Stomach (tissue), 8 donors: ENCODE measurements at regions not wholly inside any gene's neighbourhood (a gene's known extent, or its start where the extent isn't known, plus 50 kb on each side); places are given as distances from the start of the nearest gene placed in this dataset.
"Not testable (repeated sequence)": the region's sequence is repeated elsewhere in the genome, so short reads cannot be mapped to it uniquely, and the experiment has no call there.

Experiments used
- DNase-seq, 2 donors: peaks; one replicate each; pipeline versions ENCODE4 v3.0.0 to v3.0.0-alpha.2; 2013 to 2019
- H3K27ac ChIP-seq, 5 donors: fragments of 200-600 bp in 4 of 5; sonication (generic) in 4 of 5; one replicate each; pipeline ENCODE4 v1.5.1; 2013 to 2019; ENCODE audit warnings: mild to moderate bottlenecking in 1 of 5, moderate library complexity in 1 of 5
- H3K27me3 ChIP-seq, 3 donors: fragments of 200-600 bp; sonication (generic); one replicate each; pipeline ENCODE4 v1.5.1; 2017 to 2019; ENCODE audit warnings: mixed run types in 1 of 3
- H3K36me3 ChIP-seq, 4 donors: fragments of 200-600 bp; sonication (generic); 1 replicate in 3 of 4; 2 replicates in 1 of 4; pipeline ENCODE4 v1.5.1; 2016 to 2019
- H3K4me1 ChIP-seq, 4 donors: fragments of 200-600 bp; sonication (generic); one replicate each; pipeline ENCODE4 v1.5.1; 2016 to 2019
- H3K4me3 ChIP-seq, 4 donors: fragments of 200-600 bp; sonication (generic) in 3 of 4; one replicate each; pipeline ENCODE4 v1.5.1; 2016 to 2019; ENCODE audit warnings: mild to moderate bottlenecking in 1 of 4
- H3K9me3 ChIP-seq, 4 donors: fragments of 200-600 bp; sonication (generic); one replicate each; pipeline ENCODE4 v1.5.1; 2016 to 2019
- CTCF ChIP-seq, 7 experiments: fragments of 450-650 bp in 4 of 7; fragments of 200-600 bp in 3 of 7; sonication (generic) in 3 of 7; IDR thresholded peaks; one replicate each; pipeline ENCODE4 v1.5.1; 2016 to 2019; ENCODE audit warnings: antibody characterized with exemption in 7 of 7, control low read depth in 2 of 7, mild to moderate bottlenecking in 1 of 7
- EP300 ChIP-seq: sonication (generic); formaldehyde crosslinking; IDR thresholded peaks from one replicate; pipeline ENCODE4 v1.6.1; 2017; ENCODE audit warnings: antibody characterized with exemption
- POLR2A ChIP-seq, 4 donors: fragments of 450-650 bp; IDR thresholded peaks; one replicate each; pipeline ENCODE4 v1.6.1; 2016; ENCODE audit warnings: antibody characterized with exemption in 4 of 4, control low read depth in 2 of 4, mild to moderate bottlenecking in 1 of 4, moderate library complexity in 1 of 4
- POLR2AphosphoS5 ChIP-seq, 3 donors: sonication (generic); formaldehyde crosslinking; IDR thresholded peaks; one replicate each; pipeline ENCODE4 v1.6.1; 2016; ENCODE audit warnings: antibody characterized with exemption in 3 of 3
- WGBS, 5 donors: extraction: QIAGEN DNeasy Blood & Tissue Kit in 3 of 5; methylation state at CpG; one replicate each; pipeline versions ENCODE4 v1.1.5 to v1.1.7; 2013 to 2018; 5-methylcytosine and 5-hydroxymethylcytosine counted together
- intact Hi-C: fragments of 100-400 bp; cut with DNase I; formaldehyde crosslinking; loops from one replicate; pipeline ENCODE4 v1.15.1; 2023; ENCODE audit warnings: low total_unique reads
- donor health status: healthy with polysubstance abuse.
- donor health status: Bipolar disorder and iron deficiency.
- donor health status: healthy.

GRCh38 chr11:22546746-22547145 lies 78.9 kb downstream of the FANCF start:
- intact Hi-C loops: no loop called here
- Histone ChIP-seq H3K27me3 (no peaks in the 10 kb centered on the region), H3K27ac (no peak overlapping the region), H3K36me3 (no peaks in the 10 kb centered on the region), H3K4me3 (no peak overlapping the region), H3K9me3 (no peaks in the 10 kb centered on the region), H3K4me1 (no peaks in the 10 kb centered on the region)
- TF ChIP-seq CTCF (IDR thresholded peaks at IDR 0.05): no peak
- no peak for TF ChIP-seq POLR2A (IDR thresholded peaks at IDR 0.05)
- TF ChIP-seq POLR2AphosphoS5 (IDR thresholded peaks at IDR 0.05): no peak
- TF ChIP-seq EP300: no peak
- WGBS, 5 donors: 72 to 89% (median 78%) methylated on average over 1 of the region's 1 CpG
- DNase-seq: no peak

- TF ChIP-seq POLR2AphosphoS5 (IDR thresholded peaks at IDR 0.05) (no peak), CTCF (IDR thresholded peaks at IDR 0.05) (no peak), EP300 (no peak)
- DNase-seq: peak in 1 of 2 donors; percentile 36
- 41 to 62% (median 56%) methylated on average over 4 of the region's 4 CpGs for WGBS, 5 donors
These were observed 82.4 kb downstream of the FANCF start for GRCh38 chr11:22543261-22543660.

DNA sequence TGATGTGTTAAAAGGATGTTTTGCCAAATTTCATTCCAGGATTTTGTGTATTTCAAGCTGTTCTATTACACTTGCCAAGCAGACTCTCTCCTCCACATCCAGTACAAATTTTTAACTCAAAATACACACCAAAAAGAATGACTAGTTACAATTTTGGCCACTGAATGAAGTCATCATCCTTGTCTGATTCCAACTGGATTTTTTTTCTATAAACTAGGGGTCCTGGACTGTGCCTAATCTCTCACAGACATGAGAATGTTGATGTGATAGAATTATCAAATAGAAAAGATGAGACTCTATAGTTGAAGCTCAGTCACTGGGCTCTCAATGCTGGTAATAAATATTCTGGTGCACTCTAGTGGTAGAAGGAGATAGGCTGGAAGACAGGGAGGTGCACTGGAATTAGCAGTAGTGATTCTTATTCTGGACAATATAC lies 85.8 kb downstream of the FANCF start:
- Histone ChIP-seq H3K27me3 (no peaks in the 10 kb centered on the region), H3K4me1 (no peaks in the 10 kb centered on the region), H3K4me3 (no peak overlapping the region), H3K36me3 (no peaks in the 10 kb centered on the region), H3K9me3 (no peaks in the 10 kb centered on the region), H3K27ac (no peak overlapping the region)
- no peak for TF ChIP-seq POLR2AphosphoS5 (IDR thresholded peaks at IDR 0.05)
- peak in 1 of 7 experiments; percentile 20 for TF ChIP-seq CTCF (IDR thresholded peaks at IDR 0.05)
- peak in 1 of 2 donors; percentile 64 for DNase-seq
- intact Hi-C loops: no loop called here

More at GRCh38 chr11:22543261-22543660, 82.4 kb downstream of the FANCF start:
- intact Hi-C loops: no loop called here
- no peak overlapping the region for H3K27ac ChIP-seq
- no peaks in the 10 kb centered on the region for H3K4me1 ChIP-seq
- no peaks in the 10 kb centered on the region for H3K36me3 ChIP-seq
- H3K4me3 ChIP-seq: no peak overlapping the region
- no peaks in the 10 kb centered on the region for H3K27me3 ChIP-seq
- no peaks in the 10 kb centered on the region for H3K9me3 ChIP-seq

- Histone ChIP-seq H3K27me3 (no peaks in the 10 kb centered on the region), H3K27ac (no peak overlapping the region), H3K36me3 (no peaks in the 10 kb centered on the region), H3K4me1 (no peaks in the 10 kb centered on the region), H3K4me3 (no peak overlapping the region), H3K9me3 (no peaks in the 10 kb centered on the region)
- 0 to 56% (median 0%) methylated on average over 1 of the region's 1 CpG for WGBS, 5 donors
- intact Hi-C loops: no loop called here
- TF ChIP-seq CTCF (IDR thresholded peaks at IDR 0.05) (no peak), POLR2A (IDR thresholded peaks at IDR 0.05) (no peak), POLR2AphosphoS5 (IDR thresholded peaks at IDR 0.05) (no peak)
- DNase-seq: no peak
These were observed 89.6 kb downstream of the FANCF start for GRCh38 chr11:22536071-22536470.

GRCh38 chr11:22528612-22529429 lies 96.8 kb downstream of the FANCF start:
- H3K4me1 ChIP-seq, H3K4me3 ChIP-seq, DNase-seq, H3K36me3 ChIP-seq, intact Hi-C loops, H3K27ac ChIP-seq, H3K9me3 ChIP-seq, H3K27me3 ChIP-seq: not testable (repeated sequence)
- 56 to 72% (median 69%) methylated on average over 25 to 28 of the region's 28 CpGs for WGBS, 5 donors
